T-helper 17 cell (primary cell): ENCODE measurements at regions not wholly inside any gene's neighbourhood (a gene's known extent, or its start where the extent isn't known, plus 50 kb on each side); places are given as distances from the start of the nearest gene placed in this dataset.
"Not testable (repeated sequence)": the region's sequence is repeated elsewhere in the genome, so short reads cannot be mapped to it uniquely, and the experiment has no call there.

ENCODE experiments used
- ATAC-seq: fragments of 150-1000 bp; cut with Tn5 transposase; 2 replicates; pipeline ENCODE4 v1.10.0; 2021; ENCODE audit warnings: mild to moderate bottlenecking, moderate library complexity
- DNase-seq, 3 donors: peaks; one replicate each; pipeline versions ENCODE4 v3.0.0 to v3.0.0-alpha.2; 2020 to 2021
- H3K9me3 ChIP-seq: one replicate; pipeline ENCODE4 v1.7.0; 2013; ENCODE audit warnings: low read length, mild to moderate bottlenecking; ENCODE audit not compliant: control insufficient read depth, poor library complexity, severe bottlenecking
- H3K27ac Mint-ChIP-seq: one replicate; pipeline ENCODE4 v1.8.0; 2022; ENCODE audit warnings: mild to moderate bottlenecking, moderate library complexity, mixed read lengths
- H3K27me3 Mint-ChIP-seq: one replicate; pipeline ENCODE4 v1.8.0; 2022; ENCODE audit warnings: mixed read lengths
- H3K36me3 Mint-ChIP-seq: one replicate; pipeline ENCODE4 v1.8.0; 2022; ENCODE audit warnings: low read depth, mixed read lengths
- H3K4me1 Mint-ChIP-seq: one replicate; pipeline ENCODE4 v1.8.0; 2022; ENCODE audit warnings: mild to moderate bottlenecking, mixed read lengths
- H3K4me3 Mint-ChIP-seq: one replicate; pipeline ENCODE4 v1.8.0; 2022; ENCODE audit warnings: mild to moderate bottlenecking, moderate library complexity, mixed read lengths

DNA sequence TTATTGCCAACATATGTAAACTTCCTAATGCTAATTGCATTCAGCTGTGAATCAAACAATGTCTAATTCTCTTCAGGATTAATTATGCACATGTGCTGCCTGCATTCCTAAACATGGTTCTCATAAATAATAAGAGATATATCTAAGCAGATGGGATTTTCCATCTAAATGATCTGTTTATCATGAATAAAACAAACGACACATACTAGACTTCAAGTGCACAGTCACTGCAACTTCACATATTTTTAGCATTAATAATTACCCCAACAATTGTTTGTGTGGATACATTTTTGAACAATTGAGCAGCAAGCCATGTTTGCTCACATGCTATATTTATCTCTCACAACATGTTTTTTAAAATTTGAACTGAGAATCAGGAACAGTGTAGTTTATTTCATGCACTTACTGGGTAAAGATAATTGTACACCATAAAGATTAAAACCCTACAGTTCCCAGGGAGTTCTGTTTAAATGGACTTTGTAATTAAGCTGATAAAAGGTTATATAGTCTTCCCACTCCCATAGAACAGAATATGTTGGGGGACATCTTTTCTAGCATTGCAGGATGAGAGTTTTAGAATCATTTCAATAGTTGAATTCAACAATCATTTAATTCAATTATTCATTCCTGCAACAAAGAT lies 378.5 kb downstream of the MDFIC start:
- no peaks in the 10 kb centered on the region for H3K9me3 ChIP-seq
- H3K4me3 Mint-ChIP-seq: no peak overlapping the region
- no peaks in the 10 kb centered on the region for H3K27me3 Mint-ChIP-seq
- DNase-seq: no peak
- ATAC-seq: no peak
- no peaks in the 10 kb centered on the region for H3K36me3 Mint-ChIP-seq
- no peak overlapping the region for H3K27ac Mint-ChIP-seq
- no peaks in the 10 kb centered on the region for H3K4me1 Mint-ChIP-seq

DNA sequence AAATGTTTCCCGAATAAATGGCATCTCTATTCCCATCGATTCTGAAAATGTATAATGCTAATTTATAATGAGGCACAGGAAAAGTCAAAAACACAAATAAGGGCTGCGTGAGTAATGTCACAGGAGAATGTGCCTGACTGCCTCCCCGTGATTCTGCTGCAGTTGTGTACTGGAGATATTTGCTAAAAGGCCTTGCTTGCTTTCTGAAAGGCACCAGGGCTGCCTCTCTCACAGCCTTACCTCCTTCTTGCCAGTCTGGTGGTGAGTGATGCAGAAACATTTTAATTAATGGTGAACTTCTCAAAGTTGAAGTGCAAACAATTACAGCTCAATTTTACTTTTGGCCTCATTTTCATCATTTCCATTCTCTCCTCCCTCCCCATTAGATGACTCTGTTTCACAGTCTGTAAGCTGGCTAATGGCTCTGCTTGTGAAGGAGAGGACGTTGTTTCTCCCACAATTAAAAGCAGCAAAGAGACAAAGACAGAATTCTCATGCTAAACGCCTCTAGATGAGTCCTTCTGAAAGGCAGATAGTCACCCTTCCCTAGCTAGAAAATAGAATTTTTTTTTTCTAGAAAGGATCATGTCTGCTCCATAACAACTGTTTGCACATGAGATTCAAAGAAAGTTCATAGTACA lies 377.6 kb downstream of the MDFIC start:
- Mint-ChIP-seq H3K4me3 (no peak overlapping the region), H3K4me1 (no peaks in the 10 kb centered on the region), H3K27ac (no peak overlapping the region), H3K27me3 (no peaks in the 10 kb centered on the region), H3K36me3 (no peaks in the 10 kb centered on the region)
- ATAC-seq (no peak), DNase-seq (no peak)
- no peaks in the 10 kb centered on the region for H3K9me3 ChIP-seq

DNA sequence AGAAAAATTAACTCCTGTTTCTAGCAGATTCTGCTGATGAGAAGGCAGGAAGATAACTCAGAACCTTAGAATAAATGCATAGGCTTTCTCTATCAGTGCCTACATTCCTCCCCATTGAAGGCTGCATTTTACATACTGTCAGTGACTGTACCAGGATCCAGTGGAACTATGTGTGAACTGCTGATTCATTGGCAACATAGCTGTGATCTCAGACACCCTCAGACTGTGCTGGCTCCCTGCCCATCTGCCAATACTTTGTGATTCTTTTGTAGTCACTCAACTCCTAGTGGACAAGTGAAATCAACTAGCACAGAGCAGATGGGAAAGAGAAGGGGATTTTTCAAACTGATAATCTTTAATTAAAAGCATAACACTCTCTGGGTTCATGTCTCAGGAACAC lies 375.8 kb downstream of the MDFIC start:
- H3K4me3 Mint-ChIP-seq: no peak overlapping the region
- H3K27me3 Mint-ChIP-seq: no peaks in the 10 kb centered on the region
- DNase-seq (no peak), ATAC-seq (no peak)
- no peaks in the 10 kb centered on the region for H3K9me3 ChIP-seq
- H3K4me1 Mint-ChIP-seq: no peaks in the 10 kb centered on the region
- H3K27ac Mint-ChIP-seq: no peak overlapping the region
- no peaks in the 10 kb centered on the region for H3K36me3 Mint-ChIP-seq

DNA sequence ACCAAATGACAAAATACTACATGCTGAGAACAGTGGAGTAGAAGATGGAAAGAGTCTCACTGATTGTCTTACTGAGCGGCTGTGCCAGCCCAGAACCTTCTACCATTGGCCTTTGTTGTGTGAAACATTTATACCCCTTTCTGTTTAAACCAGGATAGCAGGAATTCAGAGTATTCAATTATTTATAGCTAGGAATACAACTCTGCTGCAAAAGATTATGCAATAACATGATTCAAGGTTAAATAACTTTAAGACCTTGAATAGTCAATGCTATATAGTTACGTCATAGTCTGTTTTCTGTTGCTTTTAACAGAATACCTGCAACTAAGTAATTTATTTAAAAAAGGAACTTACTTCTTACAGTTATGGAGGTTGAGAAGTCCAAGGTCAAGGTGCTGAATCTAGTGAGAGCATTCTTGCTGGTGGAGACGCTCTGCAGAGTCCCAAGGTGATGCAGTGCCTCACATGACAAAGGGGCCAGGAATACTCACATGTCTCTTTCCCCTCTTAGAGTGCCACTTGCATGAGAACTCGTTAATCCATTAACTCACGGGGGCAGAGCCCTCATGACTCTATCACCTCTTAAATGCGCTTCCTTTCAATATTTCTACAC lies 371.8 kb downstream of the MDFIC start:
- H3K36me3 Mint-ChIP-seq: no peaks in the 10 kb centered on the region
- no peak overlapping the region for H3K4me3 Mint-ChIP-seq

DNA sequence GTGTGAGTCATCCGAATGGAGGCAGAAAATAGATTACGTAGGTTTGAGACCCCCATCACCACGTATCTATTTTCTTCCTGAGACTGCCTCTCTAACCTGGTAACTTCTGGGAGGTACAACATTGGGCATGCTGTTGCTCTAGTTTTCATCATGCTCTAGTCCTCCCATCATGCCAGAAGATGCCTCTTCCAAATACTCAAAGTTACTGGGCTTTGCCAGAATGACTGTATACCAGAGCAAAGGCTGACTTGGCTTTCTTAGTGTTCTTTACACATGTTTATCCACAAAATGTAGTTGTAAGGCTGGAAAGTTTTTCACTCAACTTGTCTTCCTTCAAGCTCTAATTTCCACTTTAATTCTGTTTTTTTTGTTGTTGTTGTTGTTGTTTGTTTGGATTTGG lies 370.5 kb downstream of the MDFIC start:
- DNase-seq (no peak), ATAC-seq (no peak)
- no peaks in the 10 kb centered on the region for H3K9me3 ChIP-seq
- Mint-ChIP-seq H3K27me3 (no peaks in the 10 kb centered on the region), H3K36me3 (no peaks in the 10 kb centered on the region), H3K27ac (no peak overlapping the region), H3K4me3 (no peak overlapping the region), H3K4me1 (no peaks in the 10 kb centered on the region)

More for the DNA sequence above, 371.8 kb downstream of the MDFIC start:
- no peak overlapping the region for H3K27ac Mint-ChIP-seq
- no peaks in the 10 kb centered on the region for H3K27me3 Mint-ChIP-seq
- ATAC-seq (no peak), DNase-seq (no peak)
- no peaks in the 10 kb centered on the region for H3K9me3 ChIP-seq
- no peaks in the 10 kb centered on the region for H3K4me1 Mint-ChIP-seq

DNA sequence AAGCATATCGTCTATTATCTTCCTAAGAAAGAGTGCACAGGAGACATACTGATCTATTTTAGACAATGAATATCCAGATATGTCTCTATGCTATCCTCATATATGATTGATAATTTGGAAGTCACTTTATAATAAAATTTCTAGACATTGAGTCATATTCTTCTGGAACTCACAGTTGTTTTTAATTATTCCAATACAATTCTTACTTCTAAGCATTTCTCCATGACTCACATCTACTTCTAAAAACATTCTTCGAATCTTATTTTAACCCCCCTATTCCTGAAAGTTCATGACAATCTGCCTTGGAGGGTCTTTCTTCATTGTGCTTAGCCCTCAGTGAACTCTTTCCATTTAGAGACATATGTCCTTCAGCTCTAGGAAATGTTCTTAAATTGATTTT lies 368.1 kb downstream of the MDFIC start:
- Mint-ChIP-seq H3K4me1 (peaks cover 2% of the 10 kb centered on the region), H3K27me3 (no peaks in the 10 kb centered on the region)
- no peak for ATAC-seq

DNA sequence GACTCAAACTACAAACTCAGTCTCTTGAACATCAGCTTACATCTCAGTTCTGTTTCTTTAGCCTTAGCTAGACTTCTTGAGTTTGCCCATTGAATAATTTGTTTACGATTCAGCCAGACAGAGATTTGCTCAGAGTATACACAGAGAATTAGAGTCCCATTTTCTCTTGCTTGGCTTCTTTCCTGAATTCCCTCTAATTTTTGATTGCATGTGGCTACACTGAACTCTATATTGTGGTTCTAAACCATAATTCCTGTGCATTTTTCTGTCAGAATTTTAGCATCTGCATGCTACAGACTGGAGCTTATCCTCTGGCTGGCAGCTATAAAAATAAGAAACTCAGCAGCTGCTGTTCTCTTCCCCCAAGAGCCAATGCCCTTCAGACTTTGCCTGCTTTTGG lies 354.9 kb downstream of the MDFIC start:
- Mint-ChIP-seq H3K27me3 (peaks cover 8% of the 10 kb centered on the region), H3K27ac (no peak overlapping the region), H3K4me1 (no peaks in the 10 kb centered on the region), H3K4me3 (no peak overlapping the region), H3K36me3 (no peaks in the 10 kb centered on the region)
- DNase-seq (no peak), ATAC-seq (no peak)
- no peaks in the 10 kb centered on the region for H3K9me3 ChIP-seq

More for the DNA sequence above, 368.1 kb downstream of the MDFIC start:
- no peak overlapping the region for H3K4me3 Mint-ChIP-seq
- H3K36me3 Mint-ChIP-seq: no peaks in the 10 kb centered on the region
- H3K27ac Mint-ChIP-seq: no peak overlapping the region
- no peak for DNase-seq
- no peaks in the 10 kb centered on the region for H3K9me3 ChIP-seq

DNA sequence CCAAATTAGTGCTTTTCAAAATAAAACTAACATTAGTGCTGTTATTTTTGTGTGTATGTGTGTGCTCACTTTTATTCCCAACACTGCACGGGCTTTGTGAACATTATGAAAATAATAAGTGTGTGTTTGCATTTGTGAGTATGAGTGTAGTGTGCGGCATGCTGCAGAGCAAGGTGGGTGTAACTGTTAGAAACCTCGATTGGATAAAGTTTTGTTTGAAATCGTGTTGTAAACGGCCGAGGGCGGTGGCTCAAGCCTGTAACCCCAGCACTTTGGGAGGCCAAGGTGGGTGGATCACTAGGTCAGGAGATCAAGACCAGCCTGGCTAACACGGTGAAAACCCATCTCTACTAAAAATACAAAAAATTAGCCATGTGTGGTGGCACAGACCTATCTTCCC lies 352.0 kb downstream of the MDFIC start:
- ATAC-seq, DNase-seq, H3K4me3 Mint-ChIP-seq, H3K9me3 ChIP-seq, H3K36me3 Mint-ChIP-seq, H3K4me1 Mint-ChIP-seq: not testable (repeated sequence)
- H3K27ac Mint-ChIP-seq: peak overlapping the region; percentile 32
- peaks cover 13% of the 10 kb centered on the region for H3K27me3 Mint-ChIP-seq

DNA sequence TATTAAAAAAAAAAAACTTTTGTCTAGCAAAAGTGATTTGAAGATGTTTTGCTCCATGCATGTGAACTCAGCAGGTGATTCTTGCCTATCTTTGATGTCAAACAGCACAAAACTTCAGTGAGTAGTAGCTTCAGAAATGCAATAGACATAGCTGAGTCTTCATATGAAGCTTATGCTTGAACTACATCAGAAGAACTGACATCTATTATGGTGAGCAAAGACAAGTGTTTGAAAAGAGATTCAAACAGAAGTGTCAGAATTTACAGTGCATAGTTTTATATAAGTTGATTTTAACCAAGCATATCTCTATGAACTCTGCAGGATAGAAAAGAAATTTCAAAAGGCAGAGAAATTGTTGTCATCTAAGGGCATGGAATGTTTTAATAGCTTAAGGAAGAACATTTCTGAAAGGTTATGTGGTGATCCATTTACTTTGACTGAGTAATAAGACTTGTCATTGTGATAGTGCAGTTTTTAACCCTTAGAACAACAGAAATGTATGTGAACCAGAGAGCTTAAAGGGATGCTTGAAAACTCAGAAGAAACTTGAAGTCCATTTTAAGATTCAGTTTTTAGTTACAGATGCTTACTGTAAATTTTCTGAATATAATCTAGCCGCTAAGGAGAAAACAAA lies 351.4 kb downstream of the MDFIC start:
- DNase-seq: no peak
- Mint-ChIP-seq H3K4me3 (no peak overlapping the region), H3K27me3 (peaks cover 13% of the 10 kb centered on the region), H3K4me1 (no peaks in the 10 kb centered on the region), H3K27ac (no peak overlapping the region), H3K36me3 (peaks cover 2% of the 10 kb centered on the region)
- H3K9me3 ChIP-seq: no peaks in the 10 kb centered on the region
- ATAC-seq: no peak

DNA sequence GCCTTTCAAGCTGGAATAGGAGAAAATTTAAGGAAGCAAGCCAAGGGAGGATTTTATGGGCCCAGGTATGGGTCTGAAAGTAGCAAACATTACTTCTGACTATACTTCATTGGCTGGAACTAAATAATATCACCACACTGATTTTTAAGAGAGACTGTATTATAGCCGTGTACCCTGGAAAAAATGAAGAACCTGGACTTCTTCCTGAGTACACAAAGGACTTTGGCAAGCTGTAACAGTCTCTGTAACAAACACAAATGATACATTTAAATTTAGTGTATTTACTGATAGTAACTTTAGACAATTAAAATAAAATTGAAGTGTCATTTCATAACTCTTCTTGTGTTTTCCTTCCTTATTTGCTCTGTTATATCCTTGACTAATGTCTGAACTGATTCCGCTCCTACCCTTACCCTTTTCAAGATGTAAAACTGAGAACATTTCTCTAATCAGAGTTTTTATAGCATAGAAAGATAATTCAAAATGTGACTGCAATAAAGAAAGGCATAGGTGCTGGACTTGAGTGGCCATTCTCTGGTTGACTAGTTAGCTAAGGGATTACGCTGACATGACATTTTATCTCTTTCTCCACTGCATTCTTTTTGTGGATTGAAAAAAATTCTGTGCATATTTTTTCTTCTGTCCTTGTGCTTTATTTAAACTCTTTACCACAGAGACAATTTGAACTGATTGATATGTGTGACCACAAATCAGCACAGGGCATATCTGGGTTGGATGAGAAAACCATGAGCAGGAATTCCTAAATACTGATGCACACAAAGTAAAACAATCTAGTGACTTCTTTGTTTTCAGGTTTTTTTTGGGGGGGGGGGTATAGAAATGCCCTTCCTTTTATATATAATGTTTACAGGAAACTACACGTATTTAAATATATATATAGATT lies 349.7 kb downstream of the MDFIC start:
- Mint-ChIP-seq H3K27me3 (peaks cover 13% of the 10 kb centered on the region), H3K27ac (no peak overlapping the region), H3K4me1 (no peaks in the 10 kb centered on the region), H3K4me3 (no peak overlapping the region), H3K36me3 (peaks cover 2% of the 10 kb centered on the region)
- no peak for DNase-seq
- ATAC-seq: no peak
- no peaks in the 10 kb centered on the region for H3K9me3 ChIP-seq

DNA sequence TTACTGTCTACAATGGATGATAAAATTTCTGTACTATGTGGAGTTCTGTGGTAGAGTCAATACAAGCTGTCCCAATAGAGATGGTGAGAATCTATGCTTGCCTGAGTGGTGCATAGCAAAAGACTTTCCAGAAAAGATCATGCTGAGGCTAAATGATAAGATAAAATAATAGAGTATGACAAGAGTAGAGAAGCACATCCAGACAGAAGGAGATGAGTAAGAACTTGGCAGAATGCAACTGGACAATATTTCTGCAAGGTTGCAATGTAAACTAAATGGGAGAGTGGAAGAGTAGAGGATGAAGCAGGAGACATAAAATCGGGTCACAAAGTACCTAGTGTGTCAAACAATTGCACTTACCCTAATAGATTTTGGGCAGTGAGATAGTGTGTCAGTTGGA lies 347.6 kb downstream of the MDFIC start:
- no peaks in the 10 kb centered on the region for H3K9me3 ChIP-seq
- H3K4me1 Mint-ChIP-seq: no peaks in the 10 kb centered on the region
- DNase-seq (no peak), ATAC-seq (no peak)
- no peak overlapping the region for H3K27ac Mint-ChIP-seq
- peak overlapping the region; percentile 10 for H3K4me3 Mint-ChIP-seq
- H3K36me3 Mint-ChIP-seq: peaks cover 2% of the 10 kb centered on the region
- peaks cover 21% of the 10 kb centered on the region for H3K27me3 Mint-ChIP-seq

DNA sequence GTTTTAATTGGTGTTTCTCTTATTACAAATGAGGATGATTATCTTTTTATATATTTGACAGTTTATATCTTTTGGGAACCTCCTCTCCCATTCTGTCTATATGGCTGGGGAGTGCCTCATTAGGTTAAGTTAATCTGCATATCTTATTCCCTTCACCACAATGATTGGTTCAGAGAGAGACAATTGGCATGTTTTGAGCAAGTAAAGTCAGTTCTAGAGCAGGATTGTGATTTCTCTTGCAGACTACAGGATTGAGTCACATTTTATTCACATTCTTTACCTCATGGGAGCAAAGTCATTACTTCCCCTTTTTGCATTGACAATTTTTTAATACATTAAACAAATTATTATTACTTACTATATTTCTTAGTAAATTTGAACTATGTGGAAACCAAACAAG lies 345.6 kb downstream of the MDFIC start:
- ATAC-seq (no peak), DNase-seq (no peak)
- Mint-ChIP-seq H3K36me3 (peaks cover 2% of the 10 kb centered on the region), H3K4me1 (no peaks in the 10 kb centered on the region), H3K27me3 (peaks cover 13% of the 10 kb centered on the region), H3K4me3 (no peak overlapping the region), H3K27ac (no peak overlapping the region)
- no peaks in the 10 kb centered on the region for H3K9me3 ChIP-seq

DNA sequence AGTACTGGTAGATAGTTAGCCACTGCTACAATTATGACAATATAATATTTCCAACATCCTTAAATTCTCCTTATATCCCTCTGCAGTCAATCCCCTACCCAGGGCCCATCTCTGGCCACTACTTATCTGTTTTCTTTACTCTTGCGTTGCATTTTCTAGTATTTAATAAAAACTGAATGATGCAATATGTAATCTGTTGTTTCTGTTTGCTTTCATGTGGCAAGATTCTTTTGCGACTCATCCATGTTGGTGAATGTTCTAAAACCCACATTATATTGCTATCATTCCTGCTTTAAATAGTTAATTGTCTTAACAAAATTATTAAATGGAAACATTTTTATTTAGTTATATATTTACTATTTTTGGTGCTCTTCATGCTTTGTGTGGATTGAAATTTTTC lies 338.5 kb downstream of the MDFIC start:
- H3K9me3 ChIP-seq: no peaks in the 10 kb centered on the region
- Mint-ChIP-seq H3K4me3 (no peak overlapping the region), H3K4me1 (no peaks in the 10 kb centered on the region), H3K27ac (no peak overlapping the region), H3K36me3 (peaks cover 2% of the 10 kb centered on the region), H3K27me3 (no peaks in the 10 kb centered on the region)
- no peak for DNase-seq
- no peak for ATAC-seq
